GM12875 (cell line): ENCODE measurements at regions not wholly inside any gene's neighbourhood (a gene's known extent, or its start where the extent isn't known, plus 50 kb on each side); places are given as distances from the start of the nearest gene placed in this dataset.

Experiments used
- H3K4me3 ChIP-seq: one replicate; pipeline ENCODE4 v1.5.1; 2011; ENCODE audit warnings: low read depth, low read length, control low read depth
- CTCF ChIP-seq: IDR thresholded peaks from 2 replicates; pipeline ENCODE4 v1.5.1; 2011; ENCODE audit warnings: low read depth, mild to moderate bottlenecking, control low read depth, inconsistent platforms, low read length, moderate library complexity, borderline replicate concordance; ENCODE audit not compliant: insufficient read depth

- no peak overlapping the region for H3K4me3 ChIP-seq
- TF ChIP-seq CTCF, result no peak
These were observed 547.2 kb upstream of the JAG1 start for GRCh38 chr20:11221046-11221445.

- no peak overlapping the region for H3K4me3 ChIP-seq
- no peak for TF ChIP-seq CTCF
These were observed 548.4 kb upstream of the JAG1 start for GRCh38 chr20:11222243-11222642.

- TF ChIP-seq CTCF, result no peak
- no peak overlapping the region for H3K4me3 ChIP-seq
These were observed 553.8 kb upstream of the JAG1 start for GRCh38 chr20:11227602-11228001.

- H3K4me3 ChIP-seq, result no peak overlapping the region
These were observed 556.0 kb upstream of the JAG1 start for GRCh38 chr20:11229772-11230171.

GRCh38 chr20:11230999-11231398 lies 557.2 kb upstream of the JAG1 start:
- TF ChIP-seq CTCF, result no peak
- H3K4me3 ChIP-seq, result no peak overlapping the region

More at GRCh38 chr20:11229772-11230171, 556.0 kb upstream of the JAG1 start:
- TF ChIP-seq CTCF, result no peak

GRCh38 chr20:11231742-11232648 lies 558.2 kb upstream of the JAG1 start:
- no peak overlapping the region for H3K4me3 ChIP-seq
- TF ChIP-seq CTCF, result no peak

GRCh38 chr20:11232896-11233295 lies 559.1 kb upstream of the JAG1 start:
- no peak overlapping the region for H3K4me3 ChIP-seq
- TF ChIP-seq CTCF, result no peak
